NCI-H748 (cell line): ENCODE measurements at regions not wholly inside any gene's neighbourhood (a gene's known extent, or its start where the extent isn't known, plus 50 kb on each side); places are given as distances from the start of the nearest gene placed in this dataset.

Source experiments
- DNase-seq: peaks from one replicate; lab custom pipeline; 2025; ENCODE audit not compliant: unreplicated experiment; lab: John Stamatoyannopoulos, UW

GRCh38 chr18:43481069-43481468 lies 203.8 kb upstream of the SYT4 start:
- DNase-seq = no peak

- no peak for DNase-seq
Observed at GRCh38 chr18:43482136-43482535, 204.8 kb upstream of the SYT4 start.

- no peak for DNase-seq
Observed at GRCh38 chr18:43482600-43482999, 205.3 kb upstream of the SYT4 start.

GRCh38 chr18:43484710-43485109 lies 207.4 kb upstream of the SYT4 start:
- peak; percentile 23 for DNase-seq

GRCh38 chr18:43485545-43485963 lies 208.3 kb upstream of the SYT4 start:
- DNase-seq = no peak

GRCh38 chr18:43486462-43486861 lies 209.2 kb upstream of the SYT4 start:
- DNase-seq = peak; percentile 70

GRCh38 chr18:43501099-43501498 lies 223.8 kb upstream of the SYT4 start:
- DNase-seq = no peak

GRCh38 chr18:43506935-43507334 lies 229.6 kb upstream of the SYT4 start:
- DNase-seq = no peak

GRCh38 chr18:43507842-43508481 lies 230.7 kb upstream of the SYT4 start:
- peak; percentile 30 for DNase-seq

- no peak for DNase-seq
Observed at GRCh38 chr18:43514747-43515146, 237.5 kb upstream of the SYT4 start.

GRCh38 chr18:43515481-43515880 lies 238.2 kb upstream of the SYT4 start:
- no peak for DNase-seq

- DNase-seq = no peak
Observed at GRCh38 chr18:43524260-43524659, 247.0 kb upstream of the SYT4 start.

GRCh38 chr18:43525169-43525568 lies 247.9 kb upstream of the SYT4 start:
- peak; percentile 6 for DNase-seq

- DNase-seq = peak; percentile 83
Observed at GRCh38 chr18:43526426-43527145, 249.3 kb upstream of the SYT4 start.

GRCh38 chr18:43531438-43531837 lies 254.1 kb upstream of the SYT4 start:
- DNase-seq = no peak

- DNase-seq = no peak
Observed at GRCh38 chr18:43533371-43533770, 256.1 kb upstream of the SYT4 start.

- no peak for DNase-seq
Observed at GRCh38 chr18:43534511-43534910, 257.2 kb upstream of the SYT4 start.

- DNase-seq = no peak
Observed at GRCh38 chr18:43539862-43540261, 262.6 kb upstream of the SYT4 start.

GRCh38 chr18:43542016-43542415 lies 264.7 kb upstream of the SYT4 start:
- DNase-seq = no peak

- DNase-seq = no peak
Observed at GRCh38 chr18:43543236-43543635, 265.9 kb upstream of the SYT4 start.

- DNase-seq = no peak
Observed at GRCh38 chr18:43547456-43547855, 270.2 kb upstream of the SYT4 start.

GRCh38 chr18:43559507-43559906 lies 282.2 kb upstream of the SYT4 start:
- peak; percentile 21 for DNase-seq

GRCh38 chr18:43563780-43564179 lies 286.5 kb upstream of the SYT4 start:
- peak; percentile 76 for DNase-seq
